ENCODE measurements at regions not wholly inside any gene's neighbourhood (a gene's known extent, or its start where the extent isn't known, plus 50 kb on each side); places are given as distances from the start of the nearest gene placed in this dataset.

GRCh38 chr2:134134827-134135226 lies 119.0 kb upstream of the MGAT5 start:
- no peak overlapping the region for H3K27ac ChIP-seq (ENCODE audit: low read depth, low read length)
- TF ChIP-seq CTCF (conservative IDR thresholded peaks at IDR 0.05): no peak
- H3K4me1 ChIP-seq (ENCODE audit: control insufficient read depth, insufficient read depth, low read length): peaks cover 16% of the 10 kb centered on the region
- H3K9ac ChIP-seq (ENCODE audit: extremely low read depth, low read length, poor library complexity, severe bottlenecking): no peak overlapping the region
- H3K27me3 ChIP-seq (ENCODE audit: control insufficient read depth, insufficient read depth, low read length, poor library complexity, severe bottlenecking): no peaks in the 10 kb centered on the region
- Mint-ChIP-seq H3K4me1 (peaks cover 26% of the 10 kb centered on the region), H3K27me3 (ENCODE audit: insufficient read depth) (no peaks in the 10 kb centered on the region), H3K27ac (no peak overlapping the region), H3K4me3 (no peak overlapping the region), H3K36me3 (ENCODE audit: low read depth) (peaks cover 19% of the 10 kb centered on the region), H3K9me3 (peaks cover 9% of the 10 kb centered on the region)
- DNase-seq: no peak
- no peak overlapping the region for H3K4me3 ChIP-seq (ENCODE audit: low read length)
- H3K9me3 ChIP-seq (ENCODE audit: control insufficient read depth, low read length): peaks cover 8% of the 10 kb centered on the region
- WGBS, 2 experiments (ENCODE audit: insufficient coverage in 1 of 2, insufficient read length in 1 of 2): 92 to 100% methylated on average over 3 of the region's 3 CpGs
- peaks cover 11% of the 10 kb centered on the region for H3K36me3 ChIP-seq (ENCODE audit: control insufficient read depth, insufficient read depth, low read length)

- Mint-ChIP-seq H3K27me3 (ENCODE audit: insufficient read depth) (no peaks in the 10 kb centered on the region), H3K9me3 (peaks cover 3% of the 10 kb centered on the region), H3K4me3 (no peak overlapping the region), H3K36me3 (ENCODE audit: low read depth) (peaks cover 14% of the 10 kb centered on the region), H3K4me1 (peaks cover 31% of the 10 kb centered on the region), H3K27ac (no peak overlapping the region)
- Histone ChIP-seq H3K4me3 (ENCODE audit: low read length) (no peak overlapping the region), H3K4me1 (ENCODE audit: control insufficient read depth, insufficient read depth, low read length) (peaks cover 16% of the 10 kb centered on the region), H3K9me3 (ENCODE audit: control insufficient read depth, low read length) (peaks cover 3% of the 10 kb centered on the region), H3K36me3 (ENCODE audit: control insufficient read depth, insufficient read depth, low read length) (peaks cover 11% of the 10 kb centered on the region), H3K27me3 (ENCODE audit: control insufficient read depth, insufficient read depth, low read length, poor library complexity, severe bottlenecking) (no peaks in the 10 kb centered on the region), H3K27ac (ENCODE audit: low read depth, low read length) (no peak overlapping the region), H3K9ac (ENCODE audit: extremely low read depth, low read length, poor library complexity, severe bottlenecking) (no peak overlapping the region)
- WGBS, 2 experiments (ENCODE audit: insufficient coverage in 1 of 2, insufficient read length in 1 of 2): 71% methylated on average over 2 of the region's 2 CpGs; no CpG with 5 or more reads in 1 of the 2 experiments
- no peak for TF ChIP-seq CTCF (conservative IDR thresholded peaks at IDR 0.05)
- no peak for DNase-seq
These were observed 118.1 kb upstream of the MGAT5 start for GRCh38 chr2:134135793-134136192.

- Histone ChIP-seq H3K36me3 (ENCODE audit: control insufficient read depth, insufficient read depth, low read length) (peaks cover 6% of the 10 kb centered on the region), H3K4me1 (ENCODE audit: control insufficient read depth, insufficient read depth, low read length) (peaks cover 16% of the 10 kb centered on the region), H3K27me3 (ENCODE audit: control insufficient read depth, insufficient read depth, low read length, poor library complexity, severe bottlenecking) (no peaks in the 10 kb centered on the region), H3K4me3 (ENCODE audit: low read length) (no peak overlapping the region), H3K9ac (ENCODE audit: extremely low read depth, low read length, poor library complexity, severe bottlenecking) (no peak overlapping the region), H3K27ac (ENCODE audit: low read depth, low read length) (no peak overlapping the region), H3K9me3 (ENCODE audit: control insufficient read depth, low read length) (no peaks in the 10 kb centered on the region)
- DNase-seq: no peak
- Mint-ChIP-seq H3K4me3 (no peak overlapping the region), H3K27ac (no peak overlapping the region), H3K9me3 (no peaks in the 10 kb centered on the region), H3K27me3 (ENCODE audit: insufficient read depth) (no peaks in the 10 kb centered on the region), H3K4me1 (peaks cover 37% of the 10 kb centered on the region), H3K36me3 (ENCODE audit: low read depth) (peaks cover 4% of the 10 kb centered on the region)
- WGBS, 2 experiments (ENCODE audit: insufficient coverage in 1 of 2, insufficient read length in 1 of 2): 49 to 75% methylated on average over 2 of the region's 2 CpGs
- no peak for TF ChIP-seq CTCF (conservative IDR thresholded peaks at IDR 0.05)
These were observed 117.1 kb upstream of the MGAT5 start for GRCh38 chr2:134136731-134137130.
